Glutamatergic neuron (in vitro differentiated cells): ENCODE measurements at regions not wholly inside any gene's neighbourhood (a gene's known extent, or its start where the extent isn't known, plus 50 kb on each side); places are given as distances from the start of the nearest gene placed in this dataset.

Experiments
- DNase-seq: peaks from one replicate; pipeline ENCODE4 v3.0.0; 2022
- H3K27ac Mint-ChIP-seq: one replicate; pipeline ENCODE4 v1.8.0; 2020; ENCODE audit warnings: mild to moderate bottlenecking, mixed read lengths, inconsistent platforms; ENCODE audit not compliant: unreplicated experiment
- H3K27me3 Mint-ChIP-seq: one replicate; pipeline ENCODE4 v1.8.0; 2020; ENCODE audit warnings: mild to moderate bottlenecking, moderate library complexity, mixed read lengths, inconsistent platforms; ENCODE audit not compliant: unreplicated experiment
- H3K36me3 Mint-ChIP-seq: one replicate; pipeline ENCODE4 v1.8.0; 2020; ENCODE audit warnings: mild to moderate bottlenecking, mixed read lengths, inconsistent platforms; ENCODE audit not compliant: unreplicated experiment
- H3K4me1 Mint-ChIP-seq: one replicate; pipeline ENCODE4 v1.8.0; 2020; ENCODE audit warnings: mild to moderate bottlenecking, low read depth, mixed read lengths, inconsistent platforms; ENCODE audit not compliant: unreplicated experiment
- H3K4me3 Mint-ChIP-seq: one replicate; pipeline ENCODE4 v1.8.0; 2020; ENCODE audit warnings: mild to moderate bottlenecking, mixed read lengths, inconsistent platforms; ENCODE audit not compliant: unreplicated experiment
- H3K9me3 Mint-ChIP-seq: one replicate; pipeline ENCODE4 v1.8.0; 2020; ENCODE audit warnings: mild to moderate bottlenecking, moderate library complexity, mixed read lengths, inconsistent platforms; ENCODE audit not compliant: unreplicated experiment
- CTCF ChIP-seq: fragments of 200-600 bp; sonication (generic); IDR thresholded peaks from one replicate; pipeline ENCODE4 v1.5.0; 2021; ENCODE audit not compliant: partially characterized antibody, unreplicated experiment

- no peak overlapping the region for H3K4me3 Mint-ChIP-seq
- no peak overlapping the region for H3K27ac Mint-ChIP-seq
- TF ChIP-seq CTCF = no peak
- H3K36me3 Mint-ChIP-seq = peaks cover 13% of the 10 kb centered on the region
- DNase-seq = no peak
- peaks cover 2% of the 10 kb centered on the region for H3K9me3 Mint-ChIP-seq
- peaks cover 18% of the 10 kb centered on the region for H3K4me1 Mint-ChIP-seq
- H3K27me3 Mint-ChIP-seq = no peaks in the 10 kb centered on the region
Observed at GRCh38 chr11:45079075-45079444, 67.4 kb upstream of the PRDM11 start.

- Mint-ChIP-seq H3K36me3 (peaks cover 13% of the 10 kb centered on the region), H3K27ac (no peak overlapping the region), H3K27me3 (no peaks in the 10 kb centered on the region), H3K9me3 (peaks cover 2% of the 10 kb centered on the region), H3K4me3 (no peak overlapping the region), H3K4me1 (peaks cover 18% of the 10 kb centered on the region)
- no peak for TF ChIP-seq CTCF
- no peak for DNase-seq
Observed at GRCh38 chr11:45079567-45079942, 66.9 kb upstream of the PRDM11 start.

GRCh38 chr11:45079943-45080719 lies 66.3 kb upstream of the PRDM11 start:
- Mint-ChIP-seq H3K4me3 (no peak overlapping the region), H3K4me1 (peaks cover 18% of the 10 kb centered on the region)
- no peak for DNase-seq

GRCh38 chr11:45082744-45083543 lies 63.5 kb upstream of the PRDM11 start:
- Mint-ChIP-seq H3K27me3 (peaks cover 2% of the 10 kb centered on the region), H3K27ac (no peak overlapping the region), H3K4me3 (no peak overlapping the region), H3K36me3 (peaks cover 13% of the 10 kb centered on the region), H3K4me1 (peaks cover 28% of the 10 kb centered on the region), H3K9me3 (peaks cover 6% of the 10 kb centered on the region)
- no peak for TF ChIP-seq CTCF
- no peak for DNase-seq

More at GRCh38 chr11:45079943-45080719, 66.3 kb upstream of the PRDM11 start:
- Mint-ChIP-seq H3K27ac (no peak overlapping the region), H3K36me3 (peaks cover 13% of the 10 kb centered on the region), H3K27me3 (no peaks in the 10 kb centered on the region), H3K9me3 (peaks cover 5% of the 10 kb centered on the region)
- TF ChIP-seq CTCF = no peak
